Activated CD8-positive, alpha-beta memory T cell treated with anti-CD3 and anti-CD28 coated beads, Interleukin-2, amount 10 ng/mL, durations not matched to agents 7 days and 5 days (primary cell): ENCODE measurements at regions not wholly inside any gene's neighbourhood (a gene's known extent, or its start where the extent isn't known, plus 50 kb on each side); places are given as distances from the start of the nearest gene placed in this dataset.

Source experiments
- ATAC-seq: fragments of 150-1000 bp; cut with Tn5 transposase; one replicate; pipeline ENCODE4 v1.10.0; 2021; ENCODE audit warnings: moderate library complexity
- CTCF ChIA-PET: fragments of 350-600 bp; sonication (Branson Sonifier 250); formaldehyde crosslinking; loops from one replicate; lab custom pipeline; 2021; ENCODE audit warnings: antibody characterized with exemption; lab: Charles Lee
- DNase-seq: peaks from one replicate; pipeline ENCODE4 v3.0.0-alpha.2; 2020
- H3K27ac Mint-ChIP-seq: one replicate; pipeline ENCODE4 v1.8.0; 2021; ENCODE audit warnings: mild to moderate bottlenecking, mixed read lengths
- H3K27me3 Mint-ChIP-seq: one replicate; pipeline ENCODE4 v1.8.0; 2021; ENCODE audit warnings: mixed read lengths
- H3K36me3 Mint-ChIP-seq: one replicate; pipeline ENCODE4 v1.8.0; 2021; ENCODE audit warnings: mild to moderate bottlenecking, mixed read lengths
- H3K4me1 Mint-ChIP-seq: one replicate; pipeline ENCODE4 v1.8.0; 2021; ENCODE audit warnings: mixed read lengths
- H3K4me3 Mint-ChIP-seq: one replicate; pipeline ENCODE4 v1.8.0; 2021; ENCODE audit warnings: mild to moderate bottlenecking, moderate library complexity, mixed read lengths
- H3K9me3 Mint-ChIP-seq: one replicate; pipeline ENCODE4 v1.8.0; 2022; ENCODE audit warnings: low read depth, mixed read lengths

DNA sequence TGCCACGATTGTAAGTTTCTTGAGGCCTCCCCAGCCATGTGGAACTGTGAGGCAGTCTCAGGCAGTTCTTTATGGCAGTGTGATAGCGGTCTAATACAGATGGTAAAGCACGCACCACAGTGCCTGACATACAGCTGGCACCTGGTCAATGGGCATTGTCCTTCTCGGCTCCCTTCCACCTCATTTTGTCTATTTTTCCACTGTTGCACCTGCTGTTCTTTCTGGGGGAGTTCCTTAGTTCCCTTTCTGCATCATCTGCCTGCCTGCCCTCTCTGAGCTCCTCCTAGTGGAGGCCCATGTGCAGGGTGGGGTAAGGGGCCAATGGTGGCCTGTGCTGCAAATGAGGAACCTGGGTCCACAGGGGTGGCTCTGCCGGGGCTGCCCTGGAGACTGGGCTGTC, 157.6 kb downstream of the LPIN1 start:
- H3K4me3 Mint-ChIP-seq = no peak overlapping the region
- CTCF ChIA-PET = interaction anchor here (1.3 kb wide), 1 partner anchor 42 kb away, joined by 3 read pairs; no protein-coding TSS in a partner anchor
- H3K9me3 Mint-ChIP-seq = no peaks in the 10 kb centered on the region
- no peaks in the 10 kb centered on the region for H3K36me3 Mint-ChIP-seq
- DNase-seq (no peak), ATAC-seq (no peak)
- H3K27me3 Mint-ChIP-seq = no peaks in the 10 kb centered on the region
- H3K4me1 Mint-ChIP-seq = no peaks in the 10 kb centered on the region
- H3K27ac Mint-ChIP-seq = no peak overlapping the region

DNA sequence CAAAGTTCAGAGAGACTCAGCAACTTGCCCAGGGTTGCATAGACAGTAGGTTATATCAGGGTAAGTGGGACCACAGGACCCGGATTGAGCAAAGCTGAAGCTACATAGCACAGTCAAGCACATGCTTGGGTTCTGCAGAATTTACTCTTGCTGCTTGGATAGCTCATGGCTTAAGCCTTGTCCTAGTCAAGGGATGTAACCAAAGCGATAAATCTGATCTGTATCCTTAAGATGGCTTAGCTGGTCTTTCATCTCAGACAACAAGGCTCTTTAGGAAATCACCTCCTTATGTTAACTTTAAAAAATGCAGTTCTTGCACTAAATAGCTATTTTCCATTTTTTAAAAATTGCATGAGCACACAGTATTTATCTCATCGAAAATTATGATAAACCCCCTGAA, 158.5 kb downstream of the LPIN1 start:
- no peaks in the 10 kb centered on the region for H3K27me3 Mint-ChIP-seq
- CTCF ChIA-PET = interaction anchor here (1.3 kb wide), 1 partner anchor 42 kb away, joined by 3 read pairs; no protein-coding TSS in a partner anchor

DNA sequence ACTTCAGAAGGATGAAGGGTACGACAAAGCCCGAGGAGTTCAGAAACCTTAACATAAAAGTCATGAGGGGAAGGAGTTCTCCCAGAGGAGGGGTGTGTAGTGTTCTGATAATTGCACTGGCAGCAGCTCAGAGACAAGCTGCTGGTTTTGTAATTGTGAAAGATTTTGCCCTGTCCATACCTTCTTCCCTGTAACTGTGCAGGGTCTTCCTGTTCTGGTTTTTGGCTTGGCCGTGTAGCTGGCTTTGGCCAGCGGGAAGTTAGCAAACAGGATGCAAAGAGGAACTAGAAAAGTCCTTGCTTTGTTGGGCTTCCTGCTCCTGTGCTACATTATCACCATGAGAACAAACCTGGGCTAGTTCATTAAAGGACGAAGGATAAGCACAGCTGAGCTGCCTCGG, 160.8 kb downstream of the LPIN1 start:
- Mint-ChIP-seq H3K4me3 (no peak overlapping the region), H3K9me3 (no peaks in the 10 kb centered on the region)

More for the DNA sequence above, 158.5 kb downstream of the LPIN1 start:
- Mint-ChIP-seq H3K4me1 (no peaks in the 10 kb centered on the region), H3K9me3 (no peaks in the 10 kb centered on the region), H3K27ac (no peak overlapping the region), H3K4me3 (no peak overlapping the region), H3K36me3 (no peaks in the 10 kb centered on the region)
- ATAC-seq (no peak), DNase-seq (no peak)

DNA sequence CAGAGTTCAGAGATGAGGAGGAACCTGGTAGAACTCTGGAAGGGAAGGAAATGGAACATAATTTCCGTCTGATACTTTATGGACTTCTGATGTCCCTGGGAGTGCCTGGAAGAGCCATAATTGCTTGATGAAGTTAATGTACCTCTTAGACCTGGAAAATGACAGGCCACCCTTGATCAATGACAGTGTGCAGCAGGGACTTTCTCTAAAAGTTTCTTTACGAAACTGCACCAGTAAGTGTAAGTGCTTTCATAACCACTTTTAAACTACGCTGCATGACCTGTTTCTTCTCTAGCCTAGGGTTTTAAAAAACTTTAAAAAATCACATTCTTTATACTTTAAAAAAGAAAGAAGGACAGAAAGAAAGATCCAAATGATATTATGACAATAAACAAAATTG, 164.5 kb downstream of the LPIN1 start:
- H3K27me3 Mint-ChIP-seq = no peaks in the 10 kb centered on the region

More for the DNA sequence above, 160.8 kb downstream of the LPIN1 start:
- Mint-ChIP-seq H3K27ac (no peak overlapping the region), H3K36me3 (no peaks in the 10 kb centered on the region), H3K4me1 (no peaks in the 10 kb centered on the region), H3K27me3 (no peaks in the 10 kb centered on the region)
- no peak for ATAC-seq
- CTCF ChIA-PET = no interaction called here
- no peak for DNase-seq

DNA sequence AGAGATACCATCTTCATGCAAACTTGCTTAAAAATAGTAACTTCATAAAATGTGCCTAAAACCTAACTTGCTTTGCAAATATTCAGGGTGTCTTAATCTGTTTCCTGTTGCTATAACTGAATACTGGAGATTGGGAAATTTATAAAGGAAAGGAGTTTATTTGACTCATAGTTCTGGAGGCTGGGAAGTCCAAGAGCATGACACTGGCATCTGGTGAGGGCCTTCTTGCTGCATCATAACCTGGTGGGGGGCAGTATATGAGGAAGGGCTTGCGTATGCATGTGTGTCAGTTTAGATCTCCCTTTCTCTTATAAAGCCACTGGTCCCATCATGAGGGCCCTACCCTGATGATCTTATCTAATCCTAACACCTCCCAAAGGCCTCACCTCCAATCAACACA, 166.5 kb downstream of the LPIN1 start:
- CTCF ChIA-PET = no interaction called here
- H3K9me3 Mint-ChIP-seq = no peaks in the 10 kb centered on the region
- peaks cover 6% of the 10 kb centered on the region for H3K27me3 Mint-ChIP-seq

More for the DNA sequence above, 164.5 kb downstream of the LPIN1 start:
- no peaks in the 10 kb centered on the region for H3K36me3 Mint-ChIP-seq
- CTCF ChIA-PET = no interaction called here
- DNase-seq (no peak), ATAC-seq (no peak)
- H3K4me1 Mint-ChIP-seq = no peaks in the 10 kb centered on the region
- H3K27ac Mint-ChIP-seq = no peak overlapping the region
- no peaks in the 10 kb centered on the region for H3K9me3 Mint-ChIP-seq
- no peak overlapping the region for H3K4me3 Mint-ChIP-seq

DNA sequence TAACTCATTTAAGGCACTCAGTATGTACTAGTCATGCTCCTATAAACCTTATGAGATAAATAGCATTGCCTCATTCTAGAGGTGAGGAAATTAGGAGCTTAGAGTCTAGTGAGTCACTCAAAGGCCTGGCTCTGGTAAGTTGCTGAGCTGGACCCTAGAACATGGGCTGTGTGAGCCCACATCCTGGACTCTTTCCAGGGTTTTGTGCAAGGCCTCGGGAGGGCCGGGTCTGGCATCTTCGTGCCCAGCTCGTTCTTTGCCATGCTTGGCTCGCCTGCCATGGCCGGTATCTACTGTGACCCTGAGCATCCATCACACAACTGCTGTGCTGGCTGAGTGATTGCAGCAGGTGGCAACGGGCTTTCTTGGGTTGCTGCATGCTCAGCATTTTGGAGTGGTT, 168.0 kb downstream of the LPIN1 start:
- peaks cover 6% of the 10 kb centered on the region for H3K27me3 Mint-ChIP-seq
- no peak overlapping the region for H3K27ac Mint-ChIP-seq
- no peaks in the 10 kb centered on the region for H3K4me1 Mint-ChIP-seq
- DNase-seq (no peak), ATAC-seq (no peak)
- H3K36me3 Mint-ChIP-seq = no peaks in the 10 kb centered on the region
- H3K4me3 Mint-ChIP-seq = no peak overlapping the region
- no peaks in the 10 kb centered on the region for H3K9me3 Mint-ChIP-seq
- CTCF ChIA-PET = no interaction called here

More for the DNA sequence above, 166.5 kb downstream of the LPIN1 start:
- Mint-ChIP-seq H3K4me1 (no peaks in the 10 kb centered on the region), H3K36me3 (no peaks in the 10 kb centered on the region), H3K4me3 (no peak overlapping the region), H3K27ac (no peak overlapping the region)
- DNase-seq (no peak), ATAC-seq (no peak)

DNA sequence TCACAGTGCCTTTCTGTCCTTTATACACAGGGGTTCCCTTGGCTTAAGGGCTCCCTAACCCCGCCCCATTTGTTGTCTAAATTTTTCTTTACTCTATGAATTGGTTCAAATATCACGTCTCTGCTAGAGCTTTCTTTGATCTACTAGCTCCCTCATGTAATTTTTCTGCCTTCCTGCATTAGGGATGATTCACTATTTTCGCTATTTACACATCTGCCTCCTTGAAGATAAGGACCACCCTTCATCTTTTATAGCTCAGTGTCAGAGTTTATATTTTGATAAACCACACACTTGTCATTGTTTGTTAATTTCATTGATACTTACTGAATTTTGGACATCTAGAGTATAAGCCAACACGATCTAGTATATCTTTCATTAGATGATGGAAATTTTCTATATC, 169.2 kb downstream of the LPIN1 start:
- Mint-ChIP-seq H3K36me3 (no peaks in the 10 kb centered on the region), H3K9me3 (no peaks in the 10 kb centered on the region), H3K27ac (no peak overlapping the region), H3K4me1 (no peaks in the 10 kb centered on the region), H3K4me3 (no peak overlapping the region), H3K27me3 (peaks cover 6% of the 10 kb centered on the region)
- CTCF ChIA-PET = interaction anchor here (1.0 kb wide), 1 partner anchor 9 kb away, joined by 3 read pairs; no protein-coding TSS in a partner anchor
- DNase-seq (no peak), ATAC-seq (no peak)

DNA sequence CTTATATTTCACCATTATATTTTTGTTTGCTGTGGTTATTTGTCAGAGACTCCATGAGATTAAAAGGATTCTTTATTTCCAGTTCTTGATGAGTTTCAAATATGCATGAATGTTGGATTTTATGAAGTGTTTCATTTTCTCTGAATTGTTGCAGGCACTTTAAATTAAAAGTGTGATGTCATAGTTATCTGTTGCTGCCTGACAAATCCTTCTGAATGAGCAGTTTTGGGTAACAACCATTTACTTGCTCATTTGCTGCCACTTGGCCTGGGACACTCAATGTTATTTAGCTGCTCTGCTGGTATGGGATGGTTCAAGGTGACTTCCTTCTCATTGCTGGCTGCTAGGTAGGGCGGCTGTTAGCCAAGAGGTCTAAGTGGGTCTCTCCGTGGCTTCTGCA, 173.5 kb downstream of the LPIN1 start:
- H3K27ac Mint-ChIP-seq = no peak overlapping the region
- ATAC-seq = no peak
- CTCF ChIA-PET = no interaction called here
- no peak for DNase-seq
- H3K9me3 Mint-ChIP-seq = no peaks in the 10 kb centered on the region
- H3K36me3 Mint-ChIP-seq = no peaks in the 10 kb centered on the region
- H3K27me3 Mint-ChIP-seq = peaks cover 9% of the 10 kb centered on the region
- no peaks in the 10 kb centered on the region for H3K4me1 Mint-ChIP-seq
- H3K4me3 Mint-ChIP-seq = no peak overlapping the region

DNA sequence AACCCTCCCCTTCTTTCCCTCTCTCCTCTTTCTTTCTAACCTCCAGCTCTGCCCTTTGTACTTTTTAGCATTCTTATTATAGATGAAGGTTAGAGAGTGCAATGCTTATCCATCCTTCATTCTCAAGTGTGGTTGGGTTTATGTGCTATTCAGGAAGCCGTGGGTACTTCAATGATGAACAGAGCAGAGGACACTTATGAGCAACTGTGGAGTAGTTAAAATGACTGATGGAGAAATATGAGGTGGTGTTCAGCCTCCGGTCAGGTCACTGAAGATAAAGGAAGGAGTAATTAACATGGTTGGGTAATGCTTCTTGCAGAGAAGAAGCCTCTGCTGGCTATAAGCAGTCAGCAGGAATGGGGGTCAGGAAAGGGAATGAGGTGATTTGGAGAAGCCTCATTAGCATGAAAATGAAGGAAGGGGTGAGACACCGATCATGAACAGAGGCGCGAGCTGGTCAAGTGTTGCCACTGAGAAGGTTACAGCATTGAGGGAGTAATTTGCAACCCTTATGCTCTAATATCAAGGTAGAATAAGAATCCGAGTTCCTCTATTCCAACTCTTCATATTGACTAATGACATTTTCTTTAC, 174.7 kb downstream of the LPIN1 start:
- CTCF ChIA-PET = no interaction called here
- H3K27me3 Mint-ChIP-seq = peaks cover 12% of the 10 kb centered on the region
- DNase-seq = no peak
- H3K36me3 Mint-ChIP-seq = no peaks in the 10 kb centered on the region
- ATAC-seq = no peak
- H3K4me3 Mint-ChIP-seq = no peak overlapping the region
- H3K4me1 Mint-ChIP-seq = no peaks in the 10 kb centered on the region
- no peaks in the 10 kb centered on the region for H3K9me3 Mint-ChIP-seq
- no peak overlapping the region for H3K27ac Mint-ChIP-seq

DNA sequence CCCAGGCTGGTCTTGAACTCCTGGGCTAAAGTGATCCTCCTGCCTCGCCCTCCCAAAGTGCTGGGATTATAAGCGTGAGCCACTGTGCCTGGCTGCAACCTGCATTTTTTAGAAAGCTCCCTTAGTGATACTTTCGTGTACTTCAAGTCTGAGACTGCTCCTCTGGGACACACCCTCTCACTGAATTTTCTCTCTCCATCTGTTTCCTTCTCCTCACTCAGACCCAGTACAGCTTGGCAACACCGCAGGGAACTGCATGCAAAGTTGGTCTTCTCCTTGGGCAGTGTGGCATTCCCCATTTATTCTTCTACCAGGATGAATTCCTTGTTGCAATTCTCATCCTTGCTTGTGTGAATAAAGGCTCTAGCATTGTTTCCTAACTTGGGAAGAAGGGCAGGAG, 175.9 kb downstream of the LPIN1 start:
- Mint-ChIP-seq H3K36me3 (no peaks in the 10 kb centered on the region), H3K4me1 (no peaks in the 10 kb centered on the region), H3K9me3 (no peaks in the 10 kb centered on the region), H3K27ac (no peak overlapping the region), H3K4me3 (no peak overlapping the region), H3K27me3 (peaks cover 6% of the 10 kb centered on the region)
- ATAC-seq (no peak), DNase-seq (no peak)
- CTCF ChIA-PET = interaction anchor here (0.7 kb wide), 1 partner anchor 794 kb away, joined by 3 read pairs; no protein-coding TSS in a partner anchor

DNA sequence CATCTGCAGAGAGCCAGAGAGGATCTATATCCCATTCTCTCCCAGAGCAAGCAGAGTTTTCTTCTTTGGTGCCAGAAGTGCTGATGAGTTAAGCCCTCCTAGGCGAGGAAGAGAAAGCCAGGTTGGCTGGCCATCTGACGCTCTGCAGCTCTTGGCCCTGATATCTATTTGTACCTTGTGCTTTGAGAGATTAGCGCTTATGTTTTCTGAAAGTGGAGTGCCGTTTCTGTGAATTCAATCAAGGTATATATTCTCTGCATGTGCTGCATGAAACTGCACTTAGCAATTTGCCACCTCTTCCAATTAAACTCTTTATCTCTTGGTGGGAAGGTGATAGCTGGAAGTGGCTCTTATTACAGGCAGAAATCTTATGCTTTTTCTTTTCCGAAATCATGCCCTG, 177.5 kb downstream of the LPIN1 start:
- Mint-ChIP-seq H3K4me1 (no peaks in the 10 kb centered on the region), H3K4me3 (no peak overlapping the region), H3K9me3 (no peaks in the 10 kb centered on the region), H3K27me3 (peaks cover 8% of the 10 kb centered on the region), H3K36me3 (no peaks in the 10 kb centered on the region), H3K27ac (no peak overlapping the region)
- ATAC-seq (no peak), DNase-seq (no peak)
- CTCF ChIA-PET = interaction anchor here (0.9 kb wide), 1 partner anchor 8 kb away, joined by 3 read pairs; no protein-coding TSS in a partner anchor

DNA sequence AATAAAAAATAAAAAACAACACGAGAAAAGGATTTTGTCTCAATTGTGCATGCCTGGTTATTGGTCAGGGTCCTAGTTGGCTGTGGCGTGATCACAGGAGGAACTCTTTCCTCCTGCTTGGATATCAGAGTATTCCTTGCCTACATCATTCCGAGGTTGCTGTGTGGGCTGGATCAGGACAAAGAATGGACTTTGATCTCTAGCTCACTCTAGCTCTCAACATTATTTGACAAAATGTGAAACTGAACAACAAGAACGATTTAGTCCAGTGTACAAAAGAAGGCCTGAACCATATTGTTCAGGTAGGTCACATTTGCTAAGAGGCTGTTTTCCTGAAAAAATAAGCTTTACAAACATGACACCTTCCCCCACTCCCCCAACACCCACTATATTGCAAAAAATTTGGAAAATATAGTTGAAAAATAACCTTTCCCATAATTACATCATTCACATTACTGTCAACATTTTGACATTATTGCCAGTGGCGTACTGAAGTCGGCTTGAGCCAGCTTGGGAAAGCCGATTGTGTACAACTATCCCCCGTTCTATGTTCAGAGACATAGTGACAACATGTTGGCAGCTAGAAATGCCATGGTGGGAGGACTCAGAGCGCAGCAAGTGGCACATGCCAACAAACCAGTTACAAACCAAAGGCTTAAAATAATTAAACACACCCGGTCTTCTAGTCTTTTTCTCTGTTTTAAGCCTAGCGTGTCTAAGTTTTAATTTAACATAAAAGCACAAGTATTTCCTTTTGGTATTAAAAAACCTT, 179.0 kb downstream of the LPIN1 start:
- no peaks in the 10 kb centered on the region for H3K36me3 Mint-ChIP-seq
- no peak for ATAC-seq
- H3K4me3 Mint-ChIP-seq = no peak overlapping the region
- DNase-seq = no peak
- H3K27ac Mint-ChIP-seq = no peak overlapping the region
- CTCF ChIA-PET = interaction anchor here (0.6 kb wide), 1 partner anchor 62 kb away, joined by 3 read pairs; no protein-coding TSS in a partner anchor
- no peaks in the 10 kb centered on the region for H3K9me3 Mint-ChIP-seq
- H3K27me3 Mint-ChIP-seq = peaks cover 8% of the 10 kb centered on the region
- no peaks in the 10 kb centered on the region for H3K4me1 Mint-ChIP-seq

DNA sequence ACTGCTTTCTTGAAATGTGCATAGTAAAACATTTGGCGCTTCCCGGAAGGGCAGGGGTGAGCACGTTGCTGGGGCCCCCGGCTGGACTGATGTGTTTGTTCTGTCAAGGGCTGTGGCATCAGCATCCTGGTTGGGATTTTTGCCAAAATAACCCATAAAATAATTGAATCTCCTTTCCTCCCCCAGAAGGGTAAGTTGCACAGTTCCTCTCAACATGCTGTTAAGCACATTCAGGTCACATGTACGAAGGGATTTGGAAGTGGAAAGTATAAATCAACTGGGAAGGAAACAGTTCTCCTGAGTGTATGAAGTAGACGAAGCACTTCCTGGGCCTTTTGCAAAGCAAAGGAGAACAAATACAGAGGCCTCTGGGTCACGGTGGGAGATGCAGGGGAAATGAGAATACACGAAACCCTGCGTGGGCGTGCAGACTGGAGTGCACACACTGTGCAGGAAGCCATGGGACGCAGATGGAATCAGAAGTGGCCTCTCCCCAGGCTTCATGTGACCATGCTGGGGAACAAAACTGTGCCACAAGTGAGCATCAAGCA, 183.9 kb downstream of the LPIN1 start:
- H3K4me3 Mint-ChIP-seq = no peak overlapping the region
- no peaks in the 10 kb centered on the region for H3K9me3 Mint-ChIP-seq
- peaks cover 4% of the 10 kb centered on the region for H3K27me3 Mint-ChIP-seq
- ATAC-seq = no peak
- no peaks in the 10 kb centered on the region for H3K36me3 Mint-ChIP-seq
- H3K27ac Mint-ChIP-seq = no peak overlapping the region
- CTCF ChIA-PET = no interaction called here
- DNase-seq = no peak
- peaks cover 2% of the 10 kb centered on the region for H3K4me1 Mint-ChIP-seq
